Fibroblast of villous mesenchyme (primary cell): ENCODE measurements at regions not wholly inside any gene's neighbourhood (a gene's known extent, or its start where the extent isn't known, plus 50 kb on each side); places are given as distances from the start of the nearest gene placed in this dataset.

ENCODE experiments used
- DNase-seq: peaks from one replicate; pipeline ENCODE4 v3.0.0-alpha.2; 2010; ENCODE audit warnings: low read depth
- H3K4me3 ChIP-seq: 2 replicates; pipeline ENCODE4 v1.5.1; 2011; ENCODE audit warnings: low read depth, mild to moderate bottlenecking, low read length
- TF ChIP-seq, protein P1 (sequence below): IDR thresholded peaks from 2 replicates; pipeline ENCODE4 v1.5.1; 2012; ENCODE audit warnings: low read depth, mild to moderate bottlenecking, low read length; ENCODE audit not compliant: insufficient read depth

DNA sequence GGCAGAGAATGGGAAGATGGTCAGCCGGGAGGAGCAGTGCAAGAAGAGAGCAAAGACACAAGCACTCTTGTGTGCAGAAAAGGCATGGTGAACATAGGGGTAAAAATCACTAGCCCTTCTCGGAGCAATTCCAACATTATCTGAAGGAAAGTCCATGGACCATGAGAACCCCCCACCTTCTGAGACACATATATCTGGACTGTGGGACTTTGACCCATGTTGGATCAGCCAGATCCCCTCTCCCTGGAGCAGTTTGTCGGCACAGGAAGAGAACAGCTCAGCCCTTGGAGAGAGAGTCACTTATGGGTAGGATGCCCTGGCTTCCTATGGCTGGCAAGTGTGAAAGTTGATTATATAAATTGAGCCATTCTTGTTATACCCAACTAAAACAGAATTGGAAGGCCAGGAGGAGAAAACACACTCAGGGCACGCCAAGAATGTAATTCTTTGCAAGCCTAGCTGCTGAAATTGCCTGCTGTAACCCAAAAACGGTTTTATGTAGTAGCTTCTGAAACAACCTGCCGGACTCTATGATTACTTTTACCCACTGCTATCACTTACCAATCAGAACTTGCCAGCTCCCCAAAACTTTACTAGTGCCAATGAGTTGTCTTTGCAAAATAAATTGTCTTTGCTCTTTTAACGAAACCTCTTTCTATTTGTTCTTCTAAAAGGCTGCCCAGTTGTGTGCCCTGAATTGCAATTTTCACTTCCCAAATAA lies 62.8 kb upstream of the ZNF599 start:
- DNase-seq, result no peak
- H3K4me3 ChIP-seq, result no peak overlapping the region
- TF ChIP-seq, protein P1, sequence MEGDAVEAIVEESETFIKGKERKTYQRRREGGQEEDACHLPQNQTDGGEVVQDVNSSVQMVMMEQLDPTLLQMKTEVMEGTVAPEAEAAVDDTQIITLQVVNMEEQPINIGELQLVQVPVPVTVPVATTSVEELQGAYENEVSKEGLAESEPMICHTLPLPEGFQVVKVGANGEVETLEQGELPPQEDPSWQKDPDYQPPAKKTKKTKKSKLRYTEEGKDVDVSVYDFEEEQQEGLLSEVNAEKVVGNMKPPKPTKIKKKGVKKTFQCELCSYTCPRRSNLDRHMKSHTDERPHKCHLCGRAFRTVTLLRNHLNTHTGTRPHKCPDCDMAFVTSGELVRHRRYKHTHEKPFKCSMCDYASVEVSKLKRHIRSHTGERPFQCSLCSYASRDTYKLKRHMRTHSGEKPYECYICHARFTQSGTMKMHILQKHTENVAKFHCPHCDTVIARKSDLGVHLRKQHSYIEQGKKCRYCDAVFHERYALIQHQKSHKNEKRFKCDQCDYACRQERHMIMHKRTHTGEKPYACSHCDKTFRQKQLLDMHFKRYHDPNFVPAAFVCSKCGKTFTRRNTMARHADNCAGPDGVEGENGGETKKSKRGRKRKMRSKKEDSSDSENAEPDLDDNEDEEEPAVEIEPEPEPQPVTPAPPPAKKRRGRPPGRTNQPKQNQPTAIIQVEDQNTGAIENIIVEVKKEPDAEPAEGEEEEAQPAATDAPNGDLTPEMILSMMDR, result no peak

DNA sequence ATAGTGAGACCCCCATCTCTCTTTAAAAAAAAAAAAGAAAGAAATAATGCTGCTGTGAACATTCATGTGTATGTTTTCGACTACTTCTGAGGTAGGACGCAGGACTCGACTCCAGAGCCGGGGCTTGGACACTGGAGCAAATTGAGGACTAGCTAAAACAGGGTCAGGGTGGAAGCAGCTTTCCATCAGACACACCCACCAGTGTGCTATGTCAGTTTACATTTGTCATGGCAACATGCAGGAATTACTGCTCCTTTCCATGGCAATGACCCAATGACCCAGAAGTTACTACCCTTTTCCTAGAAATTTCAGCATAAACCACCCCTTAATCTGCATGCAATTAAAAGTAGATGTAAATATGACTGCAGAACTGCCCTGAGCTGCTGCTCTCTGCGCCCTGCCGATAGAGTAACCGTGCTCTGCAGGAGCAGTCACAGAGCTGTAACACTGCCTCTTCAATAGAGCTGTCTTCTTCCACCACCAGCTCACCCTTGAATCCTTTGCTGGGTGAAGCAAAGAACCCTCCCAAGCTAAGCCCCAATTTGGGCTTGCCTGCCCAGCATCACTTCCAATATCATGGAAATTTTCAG lies 61.6 kb upstream of the ZNF599 start:
- TF ChIP-seq, protein P1, result no peak
- no peak for DNase-seq
- H3K4me3 ChIP-seq, result no peak overlapping the region

DNA sequence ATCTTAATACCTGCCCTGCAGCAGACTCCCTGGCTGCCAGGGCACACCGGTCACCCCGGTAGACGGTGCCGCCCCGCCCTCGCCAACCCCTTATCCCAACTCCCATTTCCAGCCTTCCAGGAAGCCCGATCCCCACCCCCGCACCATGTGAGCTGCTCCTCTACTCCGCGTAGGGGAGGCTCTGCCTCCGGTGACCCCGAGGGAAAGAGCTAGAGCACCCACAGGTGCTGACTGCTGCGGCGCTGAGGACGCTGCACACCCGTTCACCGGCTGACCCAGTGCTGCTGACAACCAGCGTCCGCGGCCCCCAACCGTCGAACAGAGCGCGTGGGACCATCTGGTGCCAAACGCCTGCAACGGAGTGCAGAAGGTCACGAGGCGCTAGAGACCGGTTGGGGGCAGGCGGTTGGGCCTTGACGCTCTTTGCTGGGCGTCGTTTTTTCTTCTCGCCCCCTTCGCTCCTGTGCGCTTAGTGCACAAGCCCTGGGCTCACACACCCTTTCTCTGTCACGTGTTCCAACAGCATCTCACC lies 59.6 kb upstream of the ZNF599 start:
- H3K4me3 ChIP-seq, result no peak overlapping the region
- TF ChIP-seq, protein P1, result no peak
- no peak for DNase-seq

DNA sequence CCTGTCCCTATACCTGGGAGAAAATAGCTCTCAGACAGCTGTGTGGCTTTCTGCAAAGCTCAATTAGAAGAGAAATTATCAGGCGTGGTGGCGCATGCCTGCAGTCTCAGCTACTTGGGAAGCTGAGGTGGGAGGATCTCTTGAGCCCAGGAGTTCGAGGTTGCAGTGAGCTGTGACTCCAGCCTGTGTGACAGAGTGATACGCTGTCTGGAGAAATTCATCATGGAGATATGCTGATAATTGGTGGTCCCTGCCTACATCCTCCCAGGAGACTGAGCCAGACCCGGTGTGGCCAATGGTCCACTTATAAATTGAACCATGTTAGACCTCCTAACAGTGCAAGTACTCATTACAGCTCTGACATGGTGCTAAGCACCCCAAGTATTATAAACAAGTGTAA lies 58.7 kb upstream of the ZNF599 start:
- DNase-seq, result no peak
- H3K4me3 ChIP-seq, result no peak overlapping the region
- TF ChIP-seq, protein P1, result no peak

DNA sequence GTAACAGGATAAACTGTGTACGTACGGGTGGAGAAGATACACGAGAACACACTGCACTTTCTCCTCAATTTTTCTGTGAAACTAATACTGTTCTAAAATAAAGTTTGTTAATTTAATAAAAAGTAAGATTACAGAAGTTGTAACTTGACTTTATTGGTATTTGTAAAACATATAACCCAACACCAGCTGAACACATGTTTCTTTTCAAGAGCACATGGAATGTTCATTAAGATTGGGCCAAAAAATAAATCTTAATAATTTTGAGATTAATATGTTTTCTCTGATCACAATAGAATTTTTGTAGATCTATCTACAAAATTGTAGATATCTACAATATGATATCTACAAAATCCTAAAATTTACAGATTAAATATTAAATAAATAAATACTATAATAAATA lies 55.1 kb upstream of the ZNF599 start:
- TF ChIP-seq, protein P1, result no peak
- no peak overlapping the region for H3K4me3 ChIP-seq
- DNase-seq, result no peak

DNA sequence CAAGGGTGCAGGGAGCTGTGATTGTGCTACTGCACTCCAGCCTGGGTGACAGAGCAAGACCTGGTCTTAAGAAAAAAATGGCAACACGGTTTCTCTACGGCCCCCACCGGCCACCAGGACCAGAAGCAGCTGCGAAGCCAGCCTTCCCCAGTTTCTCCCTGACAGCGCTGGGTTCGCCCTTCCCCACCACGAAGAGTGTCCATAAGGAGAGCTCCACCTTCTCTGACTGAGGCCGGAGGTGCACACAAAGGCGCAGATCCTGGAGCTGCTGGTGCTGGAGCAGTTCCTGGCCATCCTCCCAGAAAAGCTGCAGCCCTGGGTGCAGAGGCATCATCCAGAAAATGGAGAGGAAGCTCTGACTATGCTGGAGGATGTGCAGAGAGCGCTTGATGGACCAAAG lies 52.2 kb upstream of the ZNF599 start:
- no peak for DNase-seq
- no peak overlapping the region for H3K4me3 ChIP-seq
- TF ChIP-seq, protein P1, result no peak
